ENCODE measurements at regions not wholly inside any gene's neighbourhood (a gene's known extent, or its start where the extent isn't known, plus 50 kb on each side); places are given as distances from the start of the nearest gene placed in this dataset.
"Not testable (repeated sequence)": the region's sequence is repeated elsewhere in the genome, so short reads cannot be mapped to it uniquely, and the experiment has no call there.

- Histone ChIP-seq H3K4me3 (ENCODE audit: insufficient read depth, low read depth, low read length) (no peak overlapping the region), H3K36me3 (replicated peaks; ENCODE audit: control insufficient read depth, insufficient read depth, low read length) (no peaks in the 10 kb centered on the region)
- DNase-seq = no peak
Observed at GRCh38 chrX:144716187-144716586, 531.1 kb upstream of the SPANXN1 start.

GRCh38 chrX:144717682-144718081, 529.6 kb upstream of the SPANXN1 start:
- H3K27me3 ChIP-seq (ENCODE audit: control insufficient read depth, insufficient read depth, low read length) = no peaks in the 10 kb centered on the region
- H3K4me3 ChIP-seq (ENCODE audit: insufficient read depth, low read depth, low read length) = no peak overlapping the region
- DNase-seq = no peak
- no peaks in the 10 kb centered on the region for H3K36me3 ChIP-seq (replicated peaks; ENCODE audit: control insufficient read depth, insufficient read depth, low read length)

More at GRCh38 chrX:144716187-144716586, 531.1 kb upstream of the SPANXN1 start:
- H3K27me3 ChIP-seq (ENCODE audit: control insufficient read depth, insufficient read depth, low read length) = no peaks in the 10 kb centered on the region

GRCh38 chrX:144722307-144722706, 525.0 kb upstream of the SPANXN1 start:
- Histone ChIP-seq H3K36me3 (replicated peaks; ENCODE audit: control insufficient read depth, insufficient read depth, low read length) (no peaks in the 10 kb centered on the region), H3K27me3 (ENCODE audit: control insufficient read depth, insufficient read depth, low read length) (no peaks in the 10 kb centered on the region), H3K4me3 (ENCODE audit: insufficient read depth, low read depth, low read length) (no peak overlapping the region)
- DNase-seq = peak; percentile 4

GRCh38 chrX:144730471-144730870, 516.8 kb upstream of the SPANXN1 start:
- H3K27me3 ChIP-seq (ENCODE audit: control insufficient read depth, insufficient read depth, low read length) = no peaks in the 10 kb centered on the region
- DNase-seq = no peak
- H3K36me3 ChIP-seq (replicated peaks; ENCODE audit: control insufficient read depth, insufficient read depth, low read length) = no peaks in the 10 kb centered on the region

GRCh38 chrX:144732588-144732987, 514.7 kb upstream of the SPANXN1 start:
- no peak for DNase-seq
- no peak overlapping the region for H3K4me3 ChIP-seq (ENCODE audit: insufficient read depth, low read depth, low read length)
- H3K27me3 ChIP-seq (ENCODE audit: control insufficient read depth, insufficient read depth, low read length) = no peaks in the 10 kb centered on the region
- H3K36me3 ChIP-seq (replicated peaks; ENCODE audit: control insufficient read depth, insufficient read depth, low read length) = no peaks in the 10 kb centered on the region

More at GRCh38 chrX:144730471-144730870, 516.8 kb upstream of the SPANXN1 start:
- H3K4me3 ChIP-seq (ENCODE audit: insufficient read depth, low read depth, low read length) = no peak overlapping the region

- Histone ChIP-seq H3K36me3 (replicated peaks; ENCODE audit: control insufficient read depth, insufficient read depth, low read length) (no peaks in the 10 kb centered on the region), H3K4me3 (ENCODE audit: insufficient read depth, low read depth, low read length) (no peak overlapping the region), H3K27me3 (ENCODE audit: control insufficient read depth, insufficient read depth, low read length) (no peaks in the 10 kb centered on the region; the same call in 1 of the 2 replicates)
- no peak for DNase-seq
Observed at GRCh38 chrX:144738246-144738645, 509.1 kb upstream of the SPANXN1 start.

- DNase-seq = no peak
- H3K27me3 ChIP-seq (ENCODE audit: control insufficient read depth, insufficient read depth, low read length) = no peaks in the 10 kb centered on the region
- H3K4me3 ChIP-seq (ENCODE audit: insufficient read depth, low read depth, low read length) = no peak overlapping the region
- no peaks in the 10 kb centered on the region for H3K36me3 ChIP-seq (replicated peaks; ENCODE audit: control insufficient read depth, insufficient read depth, low read length)
Observed at GRCh38 chrX:144768540-144768939, 478.8 kb upstream of the SPANXN1 start.

GRCh38 chrX:144783528-144783927, 463.8 kb upstream of the SPANXN1 start:
- H3K4me3 ChIP-seq (ENCODE audit: insufficient read depth, low read depth, low read length); H3K27me3 ChIP-seq (ENCODE audit: control insufficient read depth, insufficient read depth, low read length); H3K36me3 ChIP-seq (replicated peaks; ENCODE audit: control insufficient read depth, insufficient read depth, low read length); DNase-seq: not testable (repeated sequence)

GRCh38 chrX:144790148-144790547, 457.2 kb upstream of the SPANXN1 start:
- Histone ChIP-seq H3K36me3 (replicated peaks; ENCODE audit: control insufficient read depth, insufficient read depth, low read length) (no peaks in the 10 kb centered on the region), H3K27me3 (ENCODE audit: control insufficient read depth, insufficient read depth, low read length) (no peaks in the 10 kb centered on the region), H3K4me3 (ENCODE audit: insufficient read depth, low read depth, low read length) (no peak overlapping the region)
- no peak for DNase-seq

GRCh38 chrX:144791298-144791697, 456.0 kb upstream of the SPANXN1 start:
- H3K4me3 ChIP-seq (ENCODE audit: insufficient read depth, low read depth, low read length) = no peak overlapping the region

GRCh38 chrX:144798972-144799371, 448.3 kb upstream of the SPANXN1 start:
- H3K27me3 ChIP-seq (ENCODE audit: control insufficient read depth, insufficient read depth, low read length) = no peaks in the 10 kb centered on the region
- no peak overlapping the region for H3K4me3 ChIP-seq (ENCODE audit: insufficient read depth, low read depth, low read length)
- H3K36me3 ChIP-seq (replicated peaks; ENCODE audit: control insufficient read depth, insufficient read depth, low read length) = no peaks in the 10 kb centered on the region
- DNase-seq = no peak

More at GRCh38 chrX:144791298-144791697, 456.0 kb upstream of the SPANXN1 start:
- Histone ChIP-seq H3K27me3 (ENCODE audit: control insufficient read depth, insufficient read depth, low read length) (no peaks in the 10 kb centered on the region), H3K36me3 (replicated peaks; ENCODE audit: control insufficient read depth, insufficient read depth, low read length) (no peaks in the 10 kb centered on the region)
- DNase-seq = no peak

GRCh38 chrX:144801786-144802185, 445.5 kb upstream of the SPANXN1 start:
- H3K27me3 ChIP-seq (ENCODE audit: control insufficient read depth, insufficient read depth, low read length) = no peaks in the 10 kb centered on the region
- no peak overlapping the region for H3K4me3 ChIP-seq (ENCODE audit: insufficient read depth, low read depth, low read length)
- no peak for DNase-seq
- no peaks in the 10 kb centered on the region for H3K36me3 ChIP-seq (replicated peaks; ENCODE audit: control insufficient read depth, insufficient read depth, low read length)

GRCh38 chrX:144809025-144809424, 438.3 kb upstream of the SPANXN1 start:
- H3K36me3 ChIP-seq (replicated peaks; ENCODE audit: control insufficient read depth, insufficient read depth, low read length) = no peaks in the 10 kb centered on the region
- DNase-seq = no peak
- no peak overlapping the region for H3K4me3 ChIP-seq (ENCODE audit: insufficient read depth, low read depth, low read length)
- H3K27me3 ChIP-seq (ENCODE audit: control insufficient read depth, insufficient read depth, low read length) = no peaks in the 10 kb centered on the region

- no peak for DNase-seq
- H3K36me3 ChIP-seq (replicated peaks; ENCODE audit: control insufficient read depth, insufficient read depth, low read length) = no peaks in the 10 kb centered on the region
- no peak overlapping the region for H3K4me3 ChIP-seq (ENCODE audit: insufficient read depth, low read depth, low read length)
- no peaks in the 10 kb centered on the region for H3K27me3 ChIP-seq (ENCODE audit: control insufficient read depth, insufficient read depth, low read length)
Observed at GRCh38 chrX:144810539-144810938, 436.8 kb upstream of the SPANXN1 start.

- Histone ChIP-seq H3K27me3 (ENCODE audit: control insufficient read depth, insufficient read depth, low read length) (no peaks in the 10 kb centered on the region), H3K4me3 (ENCODE audit: insufficient read depth, low read depth, low read length) (no peak overlapping the region), H3K36me3 (replicated peaks; ENCODE audit: control insufficient read depth, insufficient read depth, low read length) (no peaks in the 10 kb centered on the region)
- DNase-seq = no peak
Observed at GRCh38 chrX:144819406-144819805, 427.9 kb upstream of the SPANXN1 start.

GRCh38 chrX:144840616-144841015, 406.7 kb upstream of the SPANXN1 start:
- no peak overlapping the region for H3K4me3 ChIP-seq (ENCODE audit: insufficient read depth, low read depth, low read length)
- DNase-seq = no peak
- H3K27me3 ChIP-seq (ENCODE audit: control insufficient read depth, insufficient read depth, low read length) = no peaks in the 10 kb centered on the region
- no peaks in the 10 kb centered on the region for H3K36me3 ChIP-seq (replicated peaks; ENCODE audit: control insufficient read depth, insufficient read depth, low read length)

All from H7 (cell line).